Globus pallidus (tissue), 1 donor: ENCODE measurements at regions not wholly inside any gene's neighbourhood (a gene's known extent, or its start where the extent isn't known, plus 50 kb on each side); places are given as distances from the start of the nearest gene placed in this dataset.

ENCODE experiments used
- DNase-seq: peaks from one replicate; pipeline ENCODE4 v3.0.0-alpha.2; 2015; ENCODE audit warnings: low spot score

GRCh38 chr3:76624164-76624563, 415.7 kb upstream of the ROBO2 start:
- DNase-seq: no peak

- DNase-seq: no peak
These were observed 412.7 kb upstream of the ROBO2 start for GRCh38 chr3:76627236-76627635.

- no peak for DNase-seq
These were observed 408.6 kb upstream of the ROBO2 start for GRCh38 chr3:76631251-76631650.

GRCh38 chr3:76638006-76638405, 401.9 kb upstream of the ROBO2 start:
- no peak for DNase-seq

GRCh38 chr3:76643623-76644304, 396.1 kb upstream of the ROBO2 start:
- no peak for DNase-seq

- DNase-seq: no peak
These were observed 395.6 kb upstream of the ROBO2 start for GRCh38 chr3:76644305-76644675.

- DNase-seq: no peak
These were observed 394.2 kb upstream of the ROBO2 start for GRCh38 chr3:76645724-76646123.

GRCh38 chr3:76646921-76647562, 392.9 kb upstream of the ROBO2 start:
- no peak for DNase-seq

GRCh38 chr3:76651784-76652183, 388.1 kb upstream of the ROBO2 start:
- DNase-seq: no peak

- DNase-seq: no peak
These were observed 387.4 kb upstream of the ROBO2 start for GRCh38 chr3:76652524-76652923.

GRCh38 chr3:76653640-76654251, 386.2 kb upstream of the ROBO2 start:
- DNase-seq: no peak

GRCh38 chr3:76656531-76657070, 383.3 kb upstream of the ROBO2 start:
- DNase-seq: no peak

- no peak for DNase-seq
These were observed 382.0 kb upstream of the ROBO2 start for GRCh38 chr3:76657909-76658308.

GRCh38 chr3:76661527-76662250, 378.2 kb upstream of the ROBO2 start:
- no peak for DNase-seq

GRCh38 chr3:76664816-76665215, 375.1 kb upstream of the ROBO2 start:
- DNase-seq: no peak

GRCh38 chr3:76668653-76669052, 371.2 kb upstream of the ROBO2 start:
- DNase-seq: no peak

- no peak for DNase-seq
These were observed 370.6 kb upstream of the ROBO2 start for GRCh38 chr3:76669322-76669721.

GRCh38 chr3:76673171-76673570, 366.7 kb upstream of the ROBO2 start:
- DNase-seq: no peak

- DNase-seq: no peak
These were observed 360.4 kb upstream of the ROBO2 start for GRCh38 chr3:76679541-76679940.

GRCh38 chr3:76683256-76683655, 356.6 kb upstream of the ROBO2 start:
- no peak for DNase-seq

GRCh38 chr3:76684946-76685345, 355.0 kb upstream of the ROBO2 start:
- DNase-seq: no peak

- no peak for DNase-seq
These were observed 354.0 kb upstream of the ROBO2 start for GRCh38 chr3:76685858-76686257.

GRCh38 chr3:76687019-76687418, 352.9 kb upstream of the ROBO2 start:
- no peak for DNase-seq
